ENCODE measurements at regions not wholly inside any gene's neighbourhood (a gene's known extent, or its start where the extent isn't known, plus 50 kb on each side); places are given as distances from the start of the nearest gene placed in this dataset.

DNA sequence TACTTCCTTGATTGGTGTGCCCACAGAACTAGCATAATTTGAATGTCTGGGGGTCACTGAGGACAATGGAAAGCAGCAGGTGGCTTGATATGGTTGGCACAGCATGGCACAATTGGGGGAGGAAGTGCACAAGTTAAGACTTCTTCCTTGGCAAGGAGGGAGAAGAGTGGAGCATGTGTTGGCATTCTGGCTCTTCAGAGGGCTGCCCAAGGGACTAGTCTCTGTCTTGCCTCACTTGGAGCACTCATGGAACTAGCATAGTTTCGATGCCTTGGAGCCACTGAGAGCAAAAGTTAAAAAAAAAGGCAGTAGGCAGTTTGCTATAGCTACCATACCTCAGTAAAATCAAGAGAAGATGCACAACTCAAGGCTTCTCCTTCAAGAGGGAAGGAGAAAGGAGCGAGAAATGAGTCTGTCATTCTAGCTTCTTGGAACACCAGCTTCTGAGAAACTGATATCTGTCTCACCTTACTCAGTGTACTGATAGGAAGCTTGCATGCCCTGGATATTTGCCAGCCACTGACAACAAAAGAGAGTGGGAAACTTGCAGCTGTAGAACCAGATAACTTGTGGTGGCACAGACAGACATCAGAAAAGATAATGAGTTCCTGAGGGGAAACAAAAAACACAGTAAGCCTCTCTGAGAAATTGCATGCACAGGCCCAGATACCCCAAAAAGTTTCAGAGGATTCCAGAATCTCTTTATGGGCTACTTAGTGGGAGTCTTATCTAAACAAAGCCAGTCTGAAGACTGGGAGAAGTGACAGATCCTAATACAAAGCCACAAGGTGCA is 207.5 kb upstream of the SAMSN1 start:
- Mint-ChIP-seq H3K4me3 (no peak overlapping the region), H3K27ac (no peak overlapping the region), H3K4me1 (no peaks in the 10 kb centered on the region), H3K9me3 (peaks cover 5% of the 10 kb centered on the region), H3K27me3 (ENCODE audit: low read depth) (no peaks in the 10 kb centered on the region), H3K36me3 (ENCODE audit: low read depth) (no peaks in the 10 kb centered on the region)
- TF ChIP-seq, protein P1, sequence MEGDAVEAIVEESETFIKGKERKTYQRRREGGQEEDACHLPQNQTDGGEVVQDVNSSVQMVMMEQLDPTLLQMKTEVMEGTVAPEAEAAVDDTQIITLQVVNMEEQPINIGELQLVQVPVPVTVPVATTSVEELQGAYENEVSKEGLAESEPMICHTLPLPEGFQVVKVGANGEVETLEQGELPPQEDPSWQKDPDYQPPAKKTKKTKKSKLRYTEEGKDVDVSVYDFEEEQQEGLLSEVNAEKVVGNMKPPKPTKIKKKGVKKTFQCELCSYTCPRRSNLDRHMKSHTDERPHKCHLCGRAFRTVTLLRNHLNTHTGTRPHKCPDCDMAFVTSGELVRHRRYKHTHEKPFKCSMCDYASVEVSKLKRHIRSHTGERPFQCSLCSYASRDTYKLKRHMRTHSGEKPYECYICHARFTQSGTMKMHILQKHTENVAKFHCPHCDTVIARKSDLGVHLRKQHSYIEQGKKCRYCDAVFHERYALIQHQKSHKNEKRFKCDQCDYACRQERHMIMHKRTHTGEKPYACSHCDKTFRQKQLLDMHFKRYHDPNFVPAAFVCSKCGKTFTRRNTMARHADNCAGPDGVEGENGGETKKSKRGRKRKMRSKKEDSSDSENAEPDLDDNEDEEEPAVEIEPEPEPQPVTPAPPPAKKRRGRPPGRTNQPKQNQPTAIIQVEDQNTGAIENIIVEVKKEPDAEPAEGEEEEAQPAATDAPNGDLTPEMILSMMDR (IDR thresholded peaks at IDR 0.05; ENCODE audit: unreplicated experiment in 3 of 3), result no peak

- Mint-ChIP-seq H3K4me3 (no peak overlapping the region), H3K36me3 (ENCODE audit: low read depth) (no peaks in the 10 kb centered on the region), H3K9me3 (peaks cover 5% of the 10 kb centered on the region), H3K4me1 (no peaks in the 10 kb centered on the region), H3K27me3 (ENCODE audit: low read depth) (no peaks in the 10 kb centered on the region), H3K27ac (no peak overlapping the region)
- TF ChIP-seq, protein P1 (IDR thresholded peaks at IDR 0.05; ENCODE audit: unreplicated experiment in 3 of 3), result no peak
Measured at GRCh38 chr21:14753069-14753465, 207.0 kb upstream of the SAMSN1 start.

GRCh38 chr21:14752345-14752909 is 206.3 kb upstream of the SAMSN1 start:
- no peak overlapping the region for H3K27ac Mint-ChIP-seq
- peaks cover 5% of the 10 kb centered on the region for H3K9me3 Mint-ChIP-seq
- H3K4me3 Mint-ChIP-seq, result no peak overlapping the region
- H3K27me3 Mint-ChIP-seq (ENCODE audit: low read depth), result no peaks in the 10 kb centered on the region
- H3K36me3 Mint-ChIP-seq (ENCODE audit: low read depth), result no peaks in the 10 kb centered on the region
- H3K4me1 Mint-ChIP-seq, result no peaks in the 10 kb centered on the region
- TF ChIP-seq, protein P1 (IDR thresholded peaks at IDR 0.05; ENCODE audit: unreplicated experiment in 3 of 3), result no peak

GRCh38 chr21:14751602-14752344 is 205.7 kb upstream of the SAMSN1 start:
- Mint-ChIP-seq H3K4me3 (no peak overlapping the region), H3K27me3 (ENCODE audit: low read depth) (no peaks in the 10 kb centered on the region), H3K27ac (no peak overlapping the region), H3K4me1 (no peaks in the 10 kb centered on the region), H3K36me3 (ENCODE audit: low read depth) (no peaks in the 10 kb centered on the region), H3K9me3 (peaks cover 5% of the 10 kb centered on the region)
- TF ChIP-seq, protein P1 (IDR thresholded peaks at IDR 0.05; ENCODE audit: unreplicated experiment in 3 of 3), result no peak

DNA sequence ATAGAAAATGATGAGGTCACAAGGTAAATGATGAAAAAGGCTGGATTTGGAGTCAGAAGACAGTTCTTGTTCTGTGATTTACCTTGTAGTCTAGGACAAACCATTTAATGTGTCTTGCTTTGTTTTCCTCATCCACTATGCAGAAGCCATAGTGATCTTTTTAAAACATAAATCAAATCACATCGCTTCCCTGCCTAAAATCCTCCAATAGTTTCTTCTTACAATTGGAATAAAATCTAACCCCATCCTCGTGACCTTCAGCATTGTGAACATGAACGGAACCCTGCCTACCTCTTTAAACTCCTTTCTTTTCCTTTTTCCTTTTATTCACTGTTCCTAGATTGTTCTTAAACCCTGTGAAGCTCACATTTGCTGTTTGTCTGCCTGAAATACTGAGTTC is 204.9 kb upstream of the SAMSN1 start:
- Mint-ChIP-seq H3K4me1 (no peaks in the 10 kb centered on the region), H3K4me3 (no peak overlapping the region), H3K27me3 (ENCODE audit: low read depth) (no peaks in the 10 kb centered on the region), H3K36me3 (ENCODE audit: low read depth) (no peaks in the 10 kb centered on the region), H3K9me3 (peaks cover 5% of the 10 kb centered on the region), H3K27ac (no peak overlapping the region)
- TF ChIP-seq, protein P1 (IDR thresholded peaks at IDR 0.05; ENCODE audit: unreplicated experiment in 3 of 3), result no peak
